Neural cell (in vitro differentiated cells): ENCODE measurements at regions not wholly inside any gene's neighbourhood (a gene's known extent, or its start where the extent isn't known, plus 50 kb on each side); places are given as distances from the start of the nearest gene placed in this dataset.

Experiments used
- H2AFZ ChIP-seq: fragments of 200-600, 300-800 bp; sonication (generic), shearing (Covaris generic); 2 replicates; pipeline ENCODE4 v1.6.0; 2014; ENCODE audit warnings: low read depth, mild to moderate bottlenecking, antibody characterized with exemption, low read length, moderate library complexity
- H3F3A ChIP-seq: fragments of 200-600 bp; shearing (Covaris generic); 2 replicates; pipeline ENCODE4 v1.6.1; 2016; ENCODE audit warnings: mild to moderate bottlenecking, moderate library complexity, mixed read lengths, antibody characterized with exemption, low read length; ENCODE audit not compliant: insufficient read depth, poor library complexity, severe bottlenecking
- H3K27ac ChIP-seq: fragments of 200-600, 300-800 bp; sonication (generic), shearing (Covaris generic); 2 replicates; pipeline ENCODE4 v1.5.1; 2014; ENCODE audit warnings: mild to moderate bottlenecking, low read length, moderate library complexity
- H3K27me3 ChIP-seq: fragments of 300-800, 200-600 bp; sonication (generic), shearing (Covaris generic); 2 replicates; pipeline ENCODE4 v1.6.0; 2014; ENCODE audit warnings: mild to moderate bottlenecking, low read depth, low read length, moderate library complexity; ENCODE audit not compliant: insufficient read depth
- H3K36me3 ChIP-seq: fragments of 300-800, 200-600 bp; sonication (generic), shearing (Covaris generic); 2 replicates; pipeline ENCODE4 v1.5.1; 2014; ENCODE audit warnings: mild to moderate bottlenecking, antibody characterized with exemption, low read length, moderate library complexity; ENCODE audit not compliant: insufficient read depth
- H3K4me2 ChIP-seq: fragments of 300-800, 200-600 bp; sonication (generic), shearing (Covaris generic); 2 replicates; pipeline ENCODE4 v1.6.0; 2014; ENCODE audit warnings: mild to moderate bottlenecking, low read length
- H3K4me3 ChIP-seq: fragments of 300-800, 200-600 bp; sonication (generic), shearing (Covaris generic); 2 replicates; pipeline ENCODE4 v1.5.1; 2014; ENCODE audit warnings: mild to moderate bottlenecking, low read length, moderate library complexity
- H3K79me2 ChIP-seq: fragments of 200-600 bp; shearing (Covaris generic); replicated peaks from 2 replicates; pipeline ENCODE4 v1.6.0; 2014; ENCODE audit warnings: mild to moderate bottlenecking, low read length, moderate library complexity; ENCODE audit not compliant: insufficient read depth
- H3K9ac ChIP-seq: fragments of 300-800, 200-600 bp; sonication (generic), shearing (Covaris generic); 2 replicates; pipeline ENCODE4 v1.6.1; 2016; ENCODE audit warnings: mild to moderate bottlenecking, low read length, mixed read lengths
- H3K9me2 ChIP-seq: fragments of 200-600 bp; shearing (Covaris generic); 2 replicates; pipeline ENCODE4 v1.6.1; 2016; ENCODE audit warnings: mild to moderate bottlenecking, low read length, mixed read lengths; ENCODE audit not compliant: insufficient read depth
- H3K9me3 ChIP-seq: fragments of 200-600, 300-800 bp; sonication (generic), shearing (Covaris generic); 2 replicates; pipeline ENCODE4 v1.6.1; 2016; ENCODE audit warnings: mild to moderate bottlenecking, mixed run types, low read length, moderate library complexity, mixed read lengths
- H4K20me1 ChIP-seq: fragments of 200-600 bp; shearing (Covaris generic); 2 replicates; pipeline ENCODE4 v1.6.1; 2016; ENCODE audit warnings: mild to moderate bottlenecking, mixed run types; ENCODE audit not compliant: insufficient read depth
- CTCF ChIP-seq: fragments of 450-650 bp; IDR thresholded peaks from 2 replicates; pipeline ENCODE4 v1.5.1; 2014; ENCODE audit warnings: antibody characterized with exemption, mild to moderate bottlenecking, moderate library complexity; ENCODE audit not compliant: poor library complexity, severe bottlenecking
- EP300 ChIP-seq: fragments of 450-650 bp; conservative IDR thresholded peaks from 2 replicates; pipeline ENCODE4 v1.6.1; 2014; ENCODE audit warnings: antibody characterized with exemption, mild to moderate bottlenecking, moderate library complexity; ENCODE audit not compliant: poor library complexity, severe bottlenecking
- EZH2 ChIP-seq: fragments of 200-600, 300-800 bp; shearing (Covaris generic), sonication (generic); IDR thresholded peaks from 2 replicates; pipeline ENCODE4 v1.6.1; 2014; ENCODE audit warnings: antibody characterized with exemption, low read length, borderline replicate concordance, mild to moderate bottlenecking; ENCODE audit not compliant: insufficient read depth, poor library complexity, severe bottlenecking
- MXI1 ChIP-seq: fragments of 450-650 bp; conservative IDR thresholded peaks from 2 replicates; pipeline ENCODE4 v1.6.1; 2014; ENCODE audit warnings: antibody characterized with exemption, mild to moderate bottlenecking; ENCODE audit not compliant: poor library complexity, severe bottlenecking
- POLR2AphosphoS5 ChIP-seq: IDR thresholded peaks from 2 replicates; pipeline ENCODE4 v1.6.1; 2012
- RAD21 ChIP-seq: fragments of 450-650 bp; conservative IDR thresholded peaks from 2 replicates; pipeline ENCODE4 v1.6.1; 2014; ENCODE audit warnings: antibody characterized with exemption, mild to moderate bottlenecking, moderate library complexity
- REST ChIP-seq: IDR thresholded peaks from 2 replicates; pipeline ENCODE4 v1.6.1; 2012; ENCODE audit warnings: borderline replicate concordance
- SMC3 ChIP-seq: fragments of 450-650 bp; conservative IDR thresholded peaks from 2 replicates; pipeline ENCODE4 v1.6.1; 2014; ENCODE audit warnings: antibody characterized with exemption, mild to moderate bottlenecking, moderate library complexity; ENCODE audit not compliant: poor library complexity
- TAF1 ChIP-seq: IDR thresholded peaks from 2 replicates; pipeline ENCODE4 v1.6.1; 2012; ENCODE audit warnings: low read depth

- H4K20me1 ChIP-seq = no peaks in the 10 kb centered on the region
- H3K9me2 ChIP-seq = no peaks in the 10 kb centered on the region
- TF ChIP-seq MXI1 = no peak
- TF ChIP-seq POLR2AphosphoS5 = no peak
- no peak for TF ChIP-seq EZH2
- no peak for TF ChIP-seq SMC3
- no peak for TF ChIP-seq TAF1
- TF ChIP-seq REST = no peak
- no peak for TF ChIP-seq EP300
- TF ChIP-seq RAD21 = no peak
- TF ChIP-seq CTCF = no peak
- H3K27ac ChIP-seq = no peak overlapping the region
- H3K4me3 ChIP-seq = no peak overlapping the region
- no peak overlapping the region for H3K9ac ChIP-seq
- no peak overlapping the region for H2AFZ ChIP-seq
- no peaks in the 10 kb centered on the region for H3K9me3 ChIP-seq
- H3K4me2 ChIP-seq = no peak overlapping the region
- no peaks in the 10 kb centered on the region for H3K79me2 ChIP-seq
- H3K27me3 ChIP-seq = no peaks in the 10 kb centered on the region
- H3F3A ChIP-seq = no peaks in the 10 kb centered on the region
- H3K36me3 ChIP-seq = no peaks in the 10 kb centered on the region
These were observed 1793.4 kb downstream of the SUCLG1 start for GRCh38 chr2:82665691-82666090.

- no peaks in the 10 kb centered on the region for H3K9me3 ChIP-seq
- H3K27me3 ChIP-seq = no peaks in the 10 kb centered on the region
- H3F3A ChIP-seq = no peaks in the 10 kb centered on the region
- no peak overlapping the region for H2AFZ ChIP-seq
- no peaks in the 10 kb centered on the region for H4K20me1 ChIP-seq
- TF ChIP-seq EP300 = no peak
- TF ChIP-seq EZH2 = no peak
- no peak for TF ChIP-seq REST
- TF ChIP-seq TAF1 = no peak
- H3K9me2 ChIP-seq = no peaks in the 10 kb centered on the region
- no peak overlapping the region for H3K4me3 ChIP-seq
- no peak overlapping the region for H3K27ac ChIP-seq
- no peaks in the 10 kb centered on the region for H3K36me3 ChIP-seq
- no peaks in the 10 kb centered on the region for H3K79me2 ChIP-seq
- H3K9ac ChIP-seq = no peak overlapping the region
- H3K4me2 ChIP-seq = no peak overlapping the region
These were observed 1802.0 kb downstream of the SUCLG1 start for GRCh38 chr2:82657106-82657505.
